Nephron progenitor cell (in vitro differentiated cells): ENCODE measurements at regions not wholly inside any gene's neighbourhood (a gene's known extent, or its start where the extent isn't known, plus 50 kb on each side); places are given as distances from the start of the nearest gene placed in this dataset.

Experiments
- DNase-seq: peaks from one replicate; pipeline ENCODE4 v3.0.0; 2021
- H3K27ac Mint-ChIP-seq: 2 replicates; pipeline ENCODE4 v1.8.0; 2021; ENCODE audit warnings: mild to moderate bottlenecking, moderate library complexity, mixed read lengths
- H3K27me3 Mint-ChIP-seq: 2 replicates; pipeline ENCODE4 v1.8.0; 2021; ENCODE audit warnings: mild to moderate bottlenecking, low read depth, mixed read lengths; ENCODE audit not compliant: poor library complexity
- H3K36me3 Mint-ChIP-seq: 2 replicates; pipeline ENCODE4 v1.8.0; 2021; ENCODE audit warnings: low read depth, mixed read lengths
- H3K4me1 Mint-ChIP-seq: 2 replicates; pipeline ENCODE4 v1.8.0; 2021; ENCODE audit warnings: mixed read lengths
- H3K4me3 Mint-ChIP-seq: 2 replicates; pipeline ENCODE4 v1.8.0; 2021; ENCODE audit warnings: mild to moderate bottlenecking, moderate library complexity, mixed read lengths
- H3K9me3 Mint-ChIP-seq: 2 replicates; pipeline ENCODE4 v1.8.0; 2021; ENCODE audit warnings: mild to moderate bottlenecking, moderate library complexity, mixed read lengths
- CTCF ChIP-seq: fragments of 200-600 bp; sonication (generic); IDR thresholded peaks from 2 replicates; pipeline ENCODE4 v1.5.0; 2021; ENCODE audit warnings: antibody characterized with exemption

- TF ChIP-seq CTCF, result no peak
- H3K36me3 Mint-ChIP-seq, result no peaks in the 10 kb centered on the region
- DNase-seq, result no peak
- H3K4me3 Mint-ChIP-seq, result no peak overlapping the region
- peaks cover 6% of the 10 kb centered on the region for H3K4me1 Mint-ChIP-seq
- no peak overlapping the region for H3K27ac Mint-ChIP-seq
- no peaks in the 10 kb centered on the region for H3K9me3 Mint-ChIP-seq
- H3K27me3 Mint-ChIP-seq, result no peaks in the 10 kb centered on the region
Observed at GRCh38 chr5:110335361-110336066, 391.0 kb downstream of the TMEM232 start.

GRCh38 chr5:110338341-110339083 lies 388.0 kb downstream of the TMEM232 start:
- Mint-ChIP-seq H3K4me3 (no peak overlapping the region), H3K27me3 (no peaks in the 10 kb centered on the region), H3K9me3 (no peaks in the 10 kb centered on the region), H3K4me1 (peaks cover 24% of the 10 kb centered on the region), H3K36me3 (no peaks in the 10 kb centered on the region), H3K27ac (no peak overlapping the region)
- no peak for TF ChIP-seq CTCF
- DNase-seq, result no peak

- Mint-ChIP-seq H3K27me3 (no peaks in the 10 kb centered on the region), H3K9me3 (no peaks in the 10 kb centered on the region), H3K4me1 (peaks cover 24% of the 10 kb centered on the region), H3K4me3 (no peak overlapping the region), H3K36me3 (no peaks in the 10 kb centered on the region), H3K27ac (no peak overlapping the region)
- TF ChIP-seq CTCF, result no peak
- no peak for DNase-seq
Observed at GRCh38 chr5:110339399-110339798, 387.1 kb downstream of the TMEM232 start.

- no peak overlapping the region for H3K27ac Mint-ChIP-seq
- H3K27me3 Mint-ChIP-seq, result no peaks in the 10 kb centered on the region
- TF ChIP-seq CTCF, result no peak
- no peaks in the 10 kb centered on the region for H3K9me3 Mint-ChIP-seq
- no peaks in the 10 kb centered on the region for H3K36me3 Mint-ChIP-seq
- no peak overlapping the region for H3K4me3 Mint-ChIP-seq
- no peak for DNase-seq
- H3K4me1 Mint-ChIP-seq, result peaks cover 18% of the 10 kb centered on the region
Observed at GRCh38 chr5:110341836-110342235, 384.6 kb downstream of the TMEM232 start.

GRCh38 chr5:110342683-110343082 lies 383.8 kb downstream of the TMEM232 start:
- Mint-ChIP-seq H3K36me3 (no peaks in the 10 kb centered on the region), H3K9me3 (no peaks in the 10 kb centered on the region), H3K27me3 (no peaks in the 10 kb centered on the region), H3K4me1 (peaks cover 18% of the 10 kb centered on the region), H3K4me3 (no peak overlapping the region), H3K27ac (no peak overlapping the region)
- no peak for DNase-seq
- TF ChIP-seq CTCF, result no peak
